Activated CD4-positive, alpha-beta T cell treated with anti-CD3 and anti-CD28 coated beads for 36 hours (primary cell): ENCODE measurements at regions not wholly inside any gene's neighbourhood (a gene's known extent, or its start where the extent isn't known, plus 50 kb on each side); places are given as distances from the start of the nearest gene placed in this dataset.

Experiments used
- ATAC-seq: fragments of 200-7000 bp; cut with Tn5 transposase; one replicate; pipeline ENCODE4 v1.10.0; 2021; ENCODE audit warnings: mild to moderate bottlenecking, moderate library complexity
- CTCF ChIA-PET: fragments of 350-600 bp; sonication (Branson Sonifier 250); formaldehyde crosslinking; loops from one replicate; lab custom pipeline; 2021; ENCODE audit warnings: antibody characterized with exemption; lab: Charles Lee
- POLR2A ChIA-PET: fragments of 350-600 bp; sonication (Branson Sonifier 250); formaldehyde crosslinking; loops from one replicate; lab custom pipeline; 2021; ENCODE audit warnings: antibody characterized with exemption, inconsistent platforms; lab: Charles Lee
- DNase-seq: peaks from one replicate; pipeline ENCODE4 v3.0.0-alpha.2; 2020
- H3K27ac Mint-ChIP-seq: one replicate; pipeline ENCODE4 v1.8.0; 2021; ENCODE audit warnings: mixed read lengths
- H3K27me3 Mint-ChIP-seq: one replicate; pipeline ENCODE4 v1.8.0; 2021; ENCODE audit warnings: mixed read lengths
- H3K36me3 Mint-ChIP-seq: one replicate; pipeline ENCODE4 v1.8.0; 2021; ENCODE audit warnings: low read depth, mixed read lengths
- H3K4me1 Mint-ChIP-seq: one replicate; pipeline ENCODE4 v1.8.0; 2021; ENCODE audit warnings: mixed read lengths
- H3K4me3 Mint-ChIP-seq: one replicate; pipeline ENCODE4 v1.8.0; 2021; ENCODE audit warnings: mild to moderate bottlenecking, moderate library complexity, mixed read lengths
- H3K9me3 Mint-ChIP-seq: one replicate; pipeline ENCODE4 v1.8.0; 2021; ENCODE audit warnings: low read depth, mixed read lengths
- intact Hi-C, 2 experiments: fragments of 100-400 bp; cut with DNase I in 1 of 2; cut with micrococcal nuclease in 1 of 2; formaldehyde crosslinking; loops; one replicate each; pipeline versions ENCODE4 v1.14.2 to v1.15.1; 2022 to 2024; cut with DNase I, micrococcal nuclease

- no peak overlapping the region for H3K4me3 Mint-ChIP-seq
- no peaks in the 10 kb centered on the region for H3K4me1 Mint-ChIP-seq
- intact Hi-C loops, result no loop called here
- peaks cover 8% of the 10 kb centered on the region for H3K27me3 Mint-ChIP-seq
- no peak for ATAC-seq
- H3K9me3 Mint-ChIP-seq, result no peaks in the 10 kb centered on the region
- no peaks in the 10 kb centered on the region for H3K36me3 Mint-ChIP-seq
- no peak for DNase-seq
- no peak overlapping the region for H3K27ac Mint-ChIP-seq
- POLR2A ChIA-PET, result interaction anchor here (0.7 kb wide), 1 partner anchor 16 kb away, joined by 3 read pairs; no protein-coding TSS in a partner anchor
- CTCF ChIA-PET, result no interaction called here
These were observed 197.5 kb downstream of the CYLD start for GRCh38 chr16:50939356-50939755.

- no peaks in the 10 kb centered on the region for H3K9me3 Mint-ChIP-seq
- POLR2A ChIA-PET, result no interaction called here
- DNase-seq (no peak), ATAC-seq (no peak)
- CTCF ChIA-PET, result no interaction called here
- no peak overlapping the region for H3K4me3 Mint-ChIP-seq
- no peak overlapping the region for H3K27ac Mint-ChIP-seq
- H3K36me3 Mint-ChIP-seq, result no peaks in the 10 kb centered on the region
- intact Hi-C loops, result no loop called here
- H3K4me1 Mint-ChIP-seq, result no peaks in the 10 kb centered on the region
- H3K27me3 Mint-ChIP-seq, result peaks cover 8% of the 10 kb centered on the region
These were observed 197.0 kb downstream of the CYLD start for GRCh38 chr16:50938932-50939331.

GRCh38 chr16:50933262-50933661 is 191.4 kb downstream of the CYLD start:
- H3K9me3 Mint-ChIP-seq, result no peaks in the 10 kb centered on the region
- ChIA-PET POLR2A (no interaction called here), CTCF (no interaction called here)
- no peak overlapping the region for H3K4me3 Mint-ChIP-seq
- H3K4me1 Mint-ChIP-seq, result no peaks in the 10 kb centered on the region
- no peak overlapping the region for H3K27ac Mint-ChIP-seq
- intact Hi-C loops, result no loop called here
- no peak for DNase-seq
- peaks cover 21% of the 10 kb centered on the region for H3K27me3 Mint-ChIP-seq
- H3K36me3 Mint-ChIP-seq, result no peaks in the 10 kb centered on the region
- no peak for ATAC-seq

GRCh38 chr16:50932348-50932935 is 190.6 kb downstream of the CYLD start:
- H3K4me1 Mint-ChIP-seq, result no peaks in the 10 kb centered on the region
- H3K4me3 Mint-ChIP-seq, result no peak overlapping the region
- H3K9me3 Mint-ChIP-seq, result no peaks in the 10 kb centered on the region
- intact Hi-C loops, result no loop called here
- H3K27me3 Mint-ChIP-seq, result peaks cover 21% of the 10 kb centered on the region
- H3K27ac Mint-ChIP-seq, result no peak overlapping the region
- no peaks in the 10 kb centered on the region for H3K36me3 Mint-ChIP-seq
- ChIA-PET POLR2A (no interaction called here), CTCF (no interaction called here)
- ATAC-seq (no peak), DNase-seq (no peak)

GRCh38 chr16:50928065-50928464 is 186.2 kb downstream of the CYLD start:
- Mint-ChIP-seq H3K27ac (no peak overlapping the region), H3K9me3 (no peaks in the 10 kb centered on the region), H3K36me3 (no peaks in the 10 kb centered on the region), H3K4me1 (no peaks in the 10 kb centered on the region), H3K4me3 (no peak overlapping the region), H3K27me3 (peaks cover 19% of the 10 kb centered on the region)
- DNase-seq (no peak), ATAC-seq (no peak)
- intact Hi-C loops, result no loop called here
- POLR2A ChIA-PET, result no interaction called here
- CTCF ChIA-PET, result no interaction called here

- POLR2A ChIA-PET, result no interaction called here
- ATAC-seq (no peak), DNase-seq (no peak)
- Mint-ChIP-seq H3K9me3 (no peaks in the 10 kb centered on the region), H3K4me3 (no peak overlapping the region), H3K36me3 (no peaks in the 10 kb centered on the region), H3K27me3 (peaks cover 13% of the 10 kb centered on the region), H3K27ac (no peak overlapping the region), H3K4me1 (no peaks in the 10 kb centered on the region)
- intact Hi-C loops, result no loop called here
- CTCF ChIA-PET, result interaction anchor here (0.5 kb wide), 1 partner anchor 1296 kb away, joined by 3 read pairs; no protein-coding TSS in a partner anchor
These were observed 184.0 kb downstream of the CYLD start for GRCh38 chr16:50925758-50926357.

GRCh38 chr16:50924759-50925545 is 183.1 kb downstream of the CYLD start:
- CTCF ChIA-PET, result no interaction called here

GRCh38 chr16:50917950-50918703 is 176.2 kb downstream of the CYLD start:
- POLR2A ChIA-PET, result no interaction called here
- CTCF ChIA-PET, result no interaction called here
- H3K36me3 Mint-ChIP-seq, result no peaks in the 10 kb centered on the region
- H3K9me3 Mint-ChIP-seq, result no peaks in the 10 kb centered on the region
- H3K27me3 Mint-ChIP-seq, result peaks cover 11% of the 10 kb centered on the region
- DNase-seq (no peak), ATAC-seq (no peak)
- intact Hi-C loops, result no loop called here
- H3K4me1 Mint-ChIP-seq, result no peaks in the 10 kb centered on the region
- no peak overlapping the region for H3K27ac Mint-ChIP-seq
- no peak overlapping the region for H3K4me3 Mint-ChIP-seq

More at GRCh38 chr16:50924759-50925545, 183.1 kb downstream of the CYLD start:
- Mint-ChIP-seq H3K9me3 (no peaks in the 10 kb centered on the region), H3K27ac (no peak overlapping the region), H3K27me3 (peaks cover 13% of the 10 kb centered on the region), H3K36me3 (no peaks in the 10 kb centered on the region), H3K4me1 (no peaks in the 10 kb centered on the region), H3K4me3 (no peak overlapping the region)
- intact Hi-C loops, result no loop called here
- ATAC-seq (no peak), DNase-seq (no peak)
- POLR2A ChIA-PET, result no interaction called here

- intact Hi-C loops, result no loop called here
- Mint-ChIP-seq H3K27me3 (peaks cover 12% of the 10 kb centered on the region), H3K9me3 (no peaks in the 10 kb centered on the region), H3K27ac (no peak overlapping the region), H3K4me1 (no peaks in the 10 kb centered on the region), H3K4me3 (no peak overlapping the region), H3K36me3 (no peaks in the 10 kb centered on the region)
- CTCF ChIA-PET, result no interaction called here
- no peak for ATAC-seq
- POLR2A ChIA-PET, result no interaction called here
- no peak for DNase-seq
These were observed 174.2 kb downstream of the CYLD start for GRCh38 chr16:50916040-50916439.

GRCh38 chr16:50915120-50915519 is 173.2 kb downstream of the CYLD start:
- no peak for DNase-seq
- Mint-ChIP-seq H3K4me1 (no peaks in the 10 kb centered on the region), H3K9me3 (no peaks in the 10 kb centered on the region), H3K27me3 (peaks cover 15% of the 10 kb centered on the region), H3K4me3 (no peak overlapping the region), H3K27ac (no peak overlapping the region), H3K36me3 (no peaks in the 10 kb centered on the region)
- no peak for ATAC-seq
- intact Hi-C loops, result no loop called here
- ChIA-PET CTCF (no interaction called here), POLR2A (no interaction called here)

- DNase-seq (no peak), ATAC-seq (no peak)
- no peak overlapping the region for H3K27ac Mint-ChIP-seq
- H3K9me3 Mint-ChIP-seq, result no peaks in the 10 kb centered on the region
- intact Hi-C loops, result no loop called here
- peaks cover 16% of the 10 kb centered on the region for H3K27me3 Mint-ChIP-seq
- H3K4me3 Mint-ChIP-seq, result no peak overlapping the region
- ChIA-PET CTCF (interaction anchor here (0.8 to 1.0 kb wide), 2 partner anchors 95 to 944 kb away, joined by 3 read pairs; no protein-coding TSS in a partner anchor), POLR2A (no interaction called here)
- no peaks in the 10 kb centered on the region for H3K36me3 Mint-ChIP-seq
- no peaks in the 10 kb centered on the region for H3K4me1 Mint-ChIP-seq
These were observed 168.8 kb downstream of the CYLD start for GRCh38 chr16:50910736-50911100.
